Endothelial cell of umbilical vein (primary cell): ENCODE measurements at regions not wholly inside any gene's neighbourhood (a gene's known extent, or its start where the extent isn't known, plus 50 kb on each side); places are given as distances from the start of the nearest gene placed in this dataset.

Experiments used
- FOS ChIP-seq: IDR thresholded peaks from 2 replicates; pipeline ENCODE4 v1.6.1; 2011; ENCODE audit warnings: mild to moderate bottlenecking, low read length, moderate library complexity, borderline replicate concordance; ENCODE audit not compliant: insufficient read depth
- POLR2AphosphoS5 ChIP-seq: IDR thresholded peaks from 2 replicates; pipeline ENCODE4 v1.6.1; 2012; ENCODE audit warnings: low read depth, mild to moderate bottlenecking, control low read depth, low read length, moderate library complexity; ENCODE audit not compliant: insufficient read depth
- TF ChIP-seq, protein P1 (sequence below), 2 donors: IDR thresholded peaks; 1 replicate in 1 of 2; 2 replicates in 1 of 2; pipeline ENCODE4 v1.5.1; 2011; ENCODE audit warnings: low read length in 2 of 2, mild to moderate bottlenecking in 2 of 2, moderate library complexity in 2 of 2, control low read depth in 1 of 2, inconsistent platforms in 1 of 2, low read depth in 1 of 2; ENCODE audit not compliant: insufficient read depth in 1 of 2; ENCODE audit errors: extremely low read depth in 1 of 2

DNA sequence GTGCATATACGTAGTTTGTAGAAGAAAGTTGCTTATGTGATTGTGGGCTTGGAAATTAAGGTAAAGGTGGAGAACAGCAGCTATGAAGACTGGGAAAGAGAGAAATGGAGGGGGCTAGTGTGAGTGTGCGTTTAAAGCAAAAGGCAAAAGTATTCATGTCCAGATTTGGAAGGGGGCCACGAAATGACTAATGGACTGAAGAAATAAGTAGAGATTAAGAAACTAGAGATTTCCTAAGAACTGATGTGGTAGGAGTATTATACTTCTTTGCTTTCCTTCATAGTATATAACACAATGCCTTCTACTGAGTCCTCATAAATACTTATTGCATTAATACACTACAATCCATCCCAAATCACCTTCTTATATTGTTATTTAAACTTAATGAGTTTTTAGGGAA, 298.6 kb upstream of the NOVA1 start:
- TF ChIP-seq FOS (no peak), POLR2AphosphoS5 (no peak)
- TF ChIP-seq, protein P1, sequence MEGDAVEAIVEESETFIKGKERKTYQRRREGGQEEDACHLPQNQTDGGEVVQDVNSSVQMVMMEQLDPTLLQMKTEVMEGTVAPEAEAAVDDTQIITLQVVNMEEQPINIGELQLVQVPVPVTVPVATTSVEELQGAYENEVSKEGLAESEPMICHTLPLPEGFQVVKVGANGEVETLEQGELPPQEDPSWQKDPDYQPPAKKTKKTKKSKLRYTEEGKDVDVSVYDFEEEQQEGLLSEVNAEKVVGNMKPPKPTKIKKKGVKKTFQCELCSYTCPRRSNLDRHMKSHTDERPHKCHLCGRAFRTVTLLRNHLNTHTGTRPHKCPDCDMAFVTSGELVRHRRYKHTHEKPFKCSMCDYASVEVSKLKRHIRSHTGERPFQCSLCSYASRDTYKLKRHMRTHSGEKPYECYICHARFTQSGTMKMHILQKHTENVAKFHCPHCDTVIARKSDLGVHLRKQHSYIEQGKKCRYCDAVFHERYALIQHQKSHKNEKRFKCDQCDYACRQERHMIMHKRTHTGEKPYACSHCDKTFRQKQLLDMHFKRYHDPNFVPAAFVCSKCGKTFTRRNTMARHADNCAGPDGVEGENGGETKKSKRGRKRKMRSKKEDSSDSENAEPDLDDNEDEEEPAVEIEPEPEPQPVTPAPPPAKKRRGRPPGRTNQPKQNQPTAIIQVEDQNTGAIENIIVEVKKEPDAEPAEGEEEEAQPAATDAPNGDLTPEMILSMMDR (IDR thresholded peaks at IDR 0.05; ENCODE audit: extremely low read depth in 1 of 2, insufficient read depth in 1 of 2, low read depth in 1 of 2, low read length in 2 of 2), result no peak
